ENCODE measurements at regions not wholly inside any gene's neighbourhood (a gene's known extent, or its start where the extent isn't known, plus 50 kb on each side); places are given as distances from the start of the nearest gene placed in this dataset.
A peak's percentile ranks its signal among the peaks of the same experiment; 100 is the strongest.

DNA sequence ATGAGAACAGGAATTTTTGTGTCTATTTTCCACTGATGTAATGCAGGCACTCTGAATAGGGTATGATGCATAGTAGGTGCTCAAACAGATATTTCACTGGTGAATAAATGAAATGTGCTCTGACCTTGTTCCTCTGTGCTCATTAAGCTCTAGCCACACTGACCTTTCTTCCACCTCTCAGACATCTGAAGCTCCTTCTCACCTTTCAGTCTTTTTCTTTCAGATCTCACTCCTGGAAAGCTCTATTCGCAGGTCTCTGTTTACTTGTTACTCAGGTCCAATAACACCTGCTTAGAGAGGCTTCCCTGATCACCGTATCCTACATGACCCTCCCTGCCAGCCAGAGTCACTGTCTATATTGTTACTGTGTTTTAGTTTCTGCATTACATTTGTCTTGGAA lies 59.2 kb upstream of the IVNS1ABP start:
- DNase-seq (ENCODE audit: extremely low read depth, low read depth) = no peak

DNA sequence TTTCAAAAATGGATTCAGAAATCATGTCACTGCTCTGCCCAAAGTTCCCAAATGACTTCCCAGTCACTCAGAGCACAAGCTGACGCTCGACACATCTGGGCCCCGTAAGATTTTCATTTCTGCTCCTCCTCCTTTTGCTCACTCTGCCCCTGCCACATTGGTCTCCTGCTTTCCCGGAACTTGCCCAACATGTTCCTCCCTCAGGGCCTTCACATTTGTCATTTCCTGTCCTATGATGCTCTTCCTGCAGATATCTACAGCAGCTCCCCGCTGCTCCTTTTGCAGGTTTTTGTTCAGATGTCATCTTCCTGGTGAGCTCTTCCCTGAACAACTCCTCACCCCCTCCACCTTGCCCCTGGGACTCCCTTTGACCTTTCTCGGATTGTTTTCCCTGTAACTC lies 58.5 kb upstream of the IVNS1ABP start:
- peak; percentile 40 for DNase-seq (ENCODE audit: extremely low read depth, low read depth)

DNA sequence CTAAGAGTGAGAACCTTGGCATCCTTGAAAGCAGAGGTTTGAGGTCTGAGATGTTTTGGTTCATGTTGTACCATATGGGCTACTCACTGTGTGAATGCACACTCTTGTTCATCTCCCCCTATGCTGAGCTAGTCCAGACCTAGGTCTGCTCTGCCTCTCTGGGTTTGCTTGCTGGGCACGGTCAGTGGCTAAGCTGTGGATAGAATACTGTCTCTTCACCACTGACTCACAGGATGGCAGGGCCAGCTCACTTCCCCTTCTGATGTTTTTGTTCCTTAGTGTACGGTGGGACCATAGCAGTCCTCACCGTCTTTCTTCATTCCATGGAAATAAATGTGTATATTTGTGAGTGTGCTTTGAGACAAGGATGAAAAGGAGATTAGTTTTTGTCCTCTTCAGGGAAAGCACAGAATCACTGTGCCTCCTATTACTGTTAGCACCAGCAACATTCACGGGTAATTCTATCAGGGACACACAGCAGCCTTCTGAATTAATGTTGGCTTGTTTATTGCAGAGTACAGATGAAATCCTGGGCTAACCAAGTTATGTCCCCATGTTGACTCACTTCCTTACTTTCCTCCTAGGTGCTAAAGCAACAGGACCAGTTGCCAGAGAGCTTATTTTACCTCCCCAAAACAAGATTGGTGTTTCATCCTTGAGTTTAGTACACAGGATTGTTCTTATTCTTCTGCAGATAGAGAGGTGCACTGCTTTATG lies 56.9 kb upstream of the IVNS1ABP start:
- peak; percentile 28 for DNase-seq (ENCODE audit: extremely low read depth, low read depth)

DNA sequence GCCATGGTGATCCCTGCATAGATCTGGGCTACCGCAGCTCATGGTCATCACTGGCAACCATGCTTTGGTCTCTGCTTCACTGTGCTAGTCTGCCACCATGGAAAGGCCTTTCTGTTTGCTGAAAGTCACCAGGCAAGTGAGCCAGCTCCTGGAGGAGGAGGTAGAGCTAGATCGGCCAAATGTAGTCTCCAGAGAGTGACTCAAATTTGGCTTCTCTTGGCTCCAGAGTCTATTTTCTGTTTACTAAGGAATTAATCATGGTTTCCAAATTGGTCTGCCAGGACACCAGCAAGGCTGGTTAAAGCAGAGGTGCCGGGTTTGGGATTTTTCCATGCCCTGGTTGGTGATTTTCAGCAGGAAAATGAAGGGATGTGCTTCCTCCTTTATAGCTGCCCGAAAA lies 52.7 kb upstream of the IVNS1ABP start:
- no peak for DNase-seq (ENCODE audit: extremely low read depth, low read depth)

DNA sequence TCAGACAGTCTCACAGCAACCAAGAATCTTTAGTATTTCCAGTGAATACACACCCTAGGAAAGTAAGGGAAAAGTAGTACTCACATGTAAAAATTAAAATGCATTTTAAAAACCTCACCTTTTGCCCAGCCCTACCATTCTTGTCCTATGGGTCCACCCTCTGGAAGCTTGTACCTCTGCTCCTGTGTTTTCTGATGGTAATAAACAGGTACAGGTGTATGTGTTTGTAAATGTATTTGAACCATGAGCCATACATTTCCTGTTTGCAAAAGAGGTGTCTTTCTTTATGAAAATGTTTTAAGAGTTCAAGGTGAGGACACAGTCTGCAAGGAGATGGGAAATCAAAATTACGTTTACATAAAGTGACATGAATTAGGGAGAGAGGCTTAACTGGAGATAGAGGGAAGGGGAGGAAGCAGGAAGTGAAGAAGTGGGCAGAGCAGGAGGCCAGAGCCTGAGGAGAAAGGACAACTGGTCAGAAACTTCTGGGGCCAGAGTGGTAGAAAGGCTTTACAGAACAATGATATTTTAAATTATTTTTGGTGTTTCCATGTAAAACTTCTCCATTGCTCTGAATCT lies 52.0 kb upstream of the IVNS1ABP start:
- no peak for DNase-seq (ENCODE audit: extremely low read depth, low read depth)

DNA sequence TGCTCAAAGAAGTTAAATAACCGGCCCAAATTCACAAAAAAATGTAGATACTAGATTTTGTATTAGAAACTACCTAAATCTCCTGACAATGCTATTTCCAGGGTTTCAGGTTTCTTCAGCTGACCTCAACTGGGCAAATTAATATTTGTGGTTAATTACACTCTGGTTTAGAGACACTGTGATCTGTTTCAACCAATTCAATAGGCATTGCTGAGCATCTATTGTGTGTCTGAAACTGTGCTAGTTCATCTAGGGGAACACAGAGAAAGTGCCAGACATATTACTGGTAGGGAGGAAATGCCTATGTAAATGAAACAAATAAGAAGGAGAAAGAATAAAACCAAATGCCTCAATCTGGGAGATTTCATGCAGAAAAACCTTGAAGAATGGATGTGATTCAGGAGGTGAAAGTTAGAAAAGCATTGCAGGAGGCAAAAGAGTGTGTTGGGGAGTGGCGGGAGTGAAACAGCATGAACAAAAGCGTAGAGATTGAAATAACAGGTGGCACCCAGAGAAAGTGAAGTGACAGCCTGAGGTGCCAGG lies 51.3 kb upstream of the IVNS1ABP start:
- no peak for DNase-seq (ENCODE audit: extremely low read depth, low read depth)

DNA sequence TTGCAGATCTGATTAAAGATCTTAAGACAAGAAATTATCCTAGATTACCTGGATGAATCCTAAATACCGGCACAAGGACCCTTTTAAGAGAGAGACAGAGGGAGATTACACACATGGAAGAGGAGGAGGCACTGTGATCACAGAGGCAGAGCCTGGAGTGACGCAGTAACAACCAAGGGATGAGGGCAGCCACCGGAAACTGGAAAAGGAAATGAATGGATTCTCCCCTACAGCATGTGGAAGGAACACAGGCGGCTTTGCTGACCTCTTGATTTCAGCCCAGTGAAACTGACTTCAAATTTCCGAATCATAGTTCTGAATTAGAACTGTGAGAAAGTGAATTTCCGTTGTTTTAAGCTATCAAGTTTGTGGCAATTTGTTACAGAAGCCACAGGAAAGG lies 50.2 kb upstream of the IVNS1ABP start:
- DNase-seq (ENCODE audit: extremely low read depth, low read depth) = no peak

Small RNAs in the stretch of these regions (small RNA-seq; reads per million reads assigned to genes)
- gene MCRIP2P2 (0 reads per million in 2 experiments), gene RF00019 (0 reads per million in 2 experiments), gene RNU7-183P (0 reads per million in 2 experiments)

All from NCI-H460 (cell line).